GM12878 (cell line): ENCODE measurements at regions not wholly inside any gene's neighbourhood (a gene's known extent, or its start where the extent isn't known, plus 50 kb on each side); places are given as distances from the start of the nearest gene placed in this dataset.

ENCODE experiments used
- ATAC-seq: fragments of 200-7000 bp; cut with Tn5 transposase; 3 replicates; pipeline ENCODE4 v1.9.1; 2020; ENCODE audit warnings: mild to moderate bottlenecking, moderate library complexity
- BruUV-seq: library from RNA; stranded (reverse); fragments of 400-500 nt; replicated peaks from 2 replicates; lab custom pipeline; 2021; lab: Mats Ljungman, UMichigan
- CTCF ChIA-PET: fragments of 300-600 bp; sonication (Branson Sonifier 250); formaldehyde crosslinking; extraction: SDS; loops from one replicate; lab custom pipeline; 2021; ENCODE audit warnings: inconsistent platforms; lab: Yijun Ruan, JAX
- POLR2A ChIA-PET: fragments of 350-600 bp; formaldehyde crosslinking; extraction: SDS; loops from one replicate; lab custom pipeline; 2021; ENCODE audit warnings: inconsistent platforms; lab: Charles Lee
- RAD21 ChIA-PET: fragments of 300-600 bp; sonication (Branson Sonifier 250); formaldehyde crosslinking; loops from one replicate; lab custom pipeline; 2023; ENCODE audit warnings: antibody characterized with exemption; ENCODE audit not compliant: unreplicated experiment; lab: Charles Lee
- SMC1A ChIA-PET: fragments of 300-600 bp; sonication (Branson Sonifier 250); formaldehyde crosslinking; loops from one replicate; lab custom pipeline; 2023; ENCODE audit not compliant: unreplicated experiment, uncharacterized antibody; lab: Charles Lee
- DNase-seq: peaks from one replicate; pipeline ENCODE4 v3.0.0-alpha.2; 2011; ENCODE audit warnings: low read depth, low spot score
- FAIRE-seq: peaks from 3 replicates; lab custom pipeline; 2011; peaks lifted over from hg19 to GRCh38; lab: Jason Lieb, UNC
- H2AFZ ChIP-seq: 2 replicates; pipeline ENCODE4 v1.6.0; 2011; ENCODE audit warnings: low read depth, low read length, control low read depth; ENCODE audit not compliant: control insufficient read depth
- H3K27ac ChIP-seq: 2 replicates; pipeline ENCODE4 v1.5.1; 2011; ENCODE audit warnings: control low read depth; ENCODE audit not compliant: control insufficient read depth, insufficient read depth
- H3K27me3 ChIP-seq, 2 experiments: replicated peaks in 1 of 2; 2 replicates each; pipeline versions ENCODE4 v1.6.0 to v1.6.1; 2011; ENCODE audit warnings: low read length in 1 of 2; ENCODE audit not compliant: control insufficient read depth in 2 of 2, insufficient read depth in 2 of 2
- H3K36me3 ChIP-seq, 2 experiments: 2 replicates each; pipeline ENCODE4 v1.5.1; 2011; ENCODE audit warnings: low read length in 1 of 2; ENCODE audit not compliant: control insufficient read depth in 2 of 2, insufficient read depth in 2 of 2
- H3K4me1 ChIP-seq: 2 replicates; pipeline ENCODE4 v1.6.1; 2011; ENCODE audit warnings: mild to moderate bottlenecking, low read length, moderate library complexity, mixed read lengths; ENCODE audit not compliant: control insufficient read depth, insufficient read depth
- H3K4me2 ChIP-seq: 2 replicates; pipeline ENCODE4 v1.6.0; 2011; ENCODE audit warnings: control low read depth; ENCODE audit not compliant: control insufficient read depth, insufficient read depth
- H3K4me3 ChIP-seq: fragments of 200-600 bp; sonication (generic); 2 replicates; pipeline ENCODE4 v1.5.1; 2016
- H3K79me2 ChIP-seq: 2 replicates; pipeline ENCODE4 v1.6.0; 2011; ENCODE audit warnings: low read length; ENCODE audit not compliant: control insufficient read depth, insufficient read depth
- H3K9ac ChIP-seq: 2 replicates; pipeline ENCODE4 v1.8.0; 2011; ENCODE audit warnings: low read length, control low read depth, mixed read lengths; ENCODE audit not compliant: control insufficient read depth, insufficient read depth
- H3K9me3 ChIP-seq: replicated peaks from 3 replicates; pipeline ENCODE4 v1.5.1; 2011; ENCODE audit warnings: mild to moderate bottlenecking, low read length; ENCODE audit not compliant: control insufficient read depth, insufficient read depth
- H4K20me1 ChIP-seq: 2 replicates; pipeline ENCODE4 v1.6.0; 2011; ENCODE audit not compliant: control insufficient read depth, insufficient read depth
- CREM ChIP-seq: IDR thresholded peaks from 2 replicates; pipeline ENCODE4 v1.6.1; 2014; ENCODE audit warnings: antibody characterized with exemption, low read depth
- GABPA ChIP-seq: IDR thresholded peaks from 2 replicates; pipeline ENCODE4 v1.6.1; 2014; ENCODE audit warnings: antibody characterized with exemption, low read depth, mild to moderate bottlenecking, inconsistent platforms
- HDAC2 ChIP-seq: fragments of 200-600 bp; sonication (generic); IDR thresholded peaks from 2 replicates; pipeline ENCODE4 v1.6.1; 2017
- HDAC6 ChIP-seq: fragments of 200-600 bp; sonication (generic); IDR thresholded peaks from one replicate; pipeline ENCODE4 v1.8.0; 2017; ENCODE audit warnings: antibody characterized with exemption; ENCODE audit not compliant: unreplicated experiment
- KDM1A ChIP-seq: fragments of 200-600 bp; sonication (generic); IDR thresholded peaks from 2 replicates; pipeline ENCODE4 v1.6.1; 2016; ENCODE audit warnings: borderline replicate concordance
- NR2C1 ChIP-seq: fragments of 450-650 bp; IDR thresholded peaks from 2 replicates; pipeline ENCODE4 v1.6.1; 2017; ENCODE audit warnings: antibody characterized with exemption, mild to moderate bottlenecking, moderate library complexity
- NRF1 ChIP-seq: conservative IDR thresholded peaks from 2 replicates; pipeline ENCODE4 v1.6.1; 2011; ENCODE audit warnings: mild to moderate bottlenecking, low read depth, low read length, improper control_type of control experiment
- PML ChIP-seq: IDR thresholded peaks from 2 replicates; pipeline ENCODE4 v1.6.1; 2012; ENCODE audit warnings: low read length, inconsistent platforms
- RAD21 ChIP-seq: IDR thresholded peaks from 2 replicates; pipeline ENCODE4 v1.6.1; 2011; ENCODE audit warnings: mild to moderate bottlenecking, low read depth, low read length, moderate library complexity; ENCODE audit not compliant: insufficient read depth
- SUPT20H ChIP-seq: IDR thresholded peaks from 2 replicates; pipeline ENCODE4 v1.6.1; 2011; ENCODE audit warnings: low read depth, mild to moderate bottlenecking, low read length, moderate library complexity, borderline replicate concordance; ENCODE audit not compliant: control insufficient read depth
- TCF7 ChIP-seq: IDR thresholded peaks from 2 replicates; pipeline ENCODE4 v1.6.1; 2014; ENCODE audit warnings: antibody characterized with exemption, borderline replicate concordance
- WRNIP1 ChIP-seq: IDR thresholded peaks from 2 replicates; pipeline ENCODE4 v1.6.1; 2011; ENCODE audit warnings: low read depth, low read length, improper control_type of control experiment, borderline replicate concordance
- ZNF207 ChIP-seq: fragments of 450-650 bp; IDR thresholded peaks from 2 replicates; pipeline ENCODE4 v1.6.1; 2014; ENCODE audit warnings: antibody characterized with exemption, mild to moderate bottlenecking, borderline replicate concordance
- WGBS: methylation state at CpG from one replicate; pipeline ENCODE4 v1.1.6; 2016; ENCODE audit warnings: low lambda C conversion rate; ENCODE audit not compliant: insufficient replicate concordance, insufficient coverage; ENCODE audit errors: missing lambda C conversion rate; 5-methylcytosine and 5-hydroxymethylcytosine counted together
- in situ Hi-C: fragments of 300-500 bp; cut with MboI; formaldehyde crosslinking; loops from 9 replicates; pipeline ENCODE4 v1.14.3; 2018; ENCODE audit warnings: mixed read lengths
- intact Hi-C: fragments of 100-400 bp; cut with micrococcal nuclease; formaldehyde crosslinking; loops from one replicate; pipeline ENCODE4 v1.14.2; 2022; ENCODE audit not compliant: unreplicated experiment
- TF ChIP-seq, protein P1 (sequence below), 3 experiments: IDR thresholded peaks in 2 of 3; conservative IDR thresholded peaks in 1 of 3; 2 replicates each; pipeline ENCODE4 v1.5.1; 2011; ENCODE audit warnings: low read depth in 3 of 3, low read length in 3 of 3, mild to moderate bottlenecking in 3 of 3, control low read depth in 2 of 3, moderate library complexity in 2 of 3, inconsistent platforms in 1 of 3, mixed read lengths in 1 of 3; ENCODE audit not compliant: control insufficient read depth in 2 of 3, insufficient read depth in 1 of 3; ENCODE audit errors: extremely low read depth in 1 of 3
- TF ChIP-seq, protein P2 (sequence below): fragments of 450-650 bp; IDR thresholded peaks from 2 replicates; pipeline ENCODE4 v1.6.1; 2017; ENCODE audit warnings: mild to moderate bottlenecking, low read depth, inconsistent platforms; ENCODE audit not compliant: poor library complexity, severe bottlenecking

DNA sequence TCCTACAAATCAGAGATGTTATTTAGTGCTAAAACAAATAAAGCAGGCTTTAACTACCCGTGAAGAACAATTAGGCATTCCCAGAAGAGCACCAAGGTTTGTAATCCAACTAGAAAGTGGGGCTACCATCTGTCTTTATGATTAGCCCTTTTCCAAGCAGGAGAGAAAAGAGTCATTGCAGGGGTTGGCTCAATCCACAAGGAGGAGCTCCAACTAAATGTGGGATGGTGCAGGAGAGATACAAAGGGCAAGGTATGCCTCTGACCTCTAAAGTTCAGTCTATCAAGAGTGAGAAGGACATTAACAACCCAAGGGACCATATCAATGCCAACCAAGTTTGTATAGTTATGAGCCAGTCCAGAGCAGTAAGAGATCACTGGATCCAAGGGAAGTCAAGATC, 382.7 kb upstream of the DUSP10 start:
- FAIRE-seq (no peak), DNase-seq (no peak), ATAC-seq (no peak)
- BruUV-seq: no TSS peak
- no peaks in the 10 kb centered on the region for H3K9me3 ChIP-seq
- no peaks in the 10 kb centered on the region for H3K27me3 ChIP-seq
- H3K4me1 ChIP-seq: no peaks in the 10 kb centered on the region
- ChIA-PET RAD21 (no interaction called here), POLR2A (no interaction called here), SMC1A (interaction anchor here (2.3 kb wide), 1 partner anchor 646 kb away, joined by 5 read pairs; no protein-coding TSS in a partner anchor), CTCF (no interaction called here)
- H3K27ac ChIP-seq: no peak overlapping the region
- no peaks in the 10 kb centered on the region for H3K36me3 ChIP-seq
- WGBS: 0% methylated on average over 1 of the region's 1 CpG
- intact Hi-C loops (no loop called here), in situ Hi-C loops (no loop called here)
- H2AFZ ChIP-seq: no peak overlapping the region
- no peaks in the 10 kb centered on the region for H4K20me1 ChIP-seq
- H3K79me2 ChIP-seq: no peaks in the 10 kb centered on the region
- no peak overlapping the region for H3K4me3 ChIP-seq
- TF ChIP-seq, protein P1, sequence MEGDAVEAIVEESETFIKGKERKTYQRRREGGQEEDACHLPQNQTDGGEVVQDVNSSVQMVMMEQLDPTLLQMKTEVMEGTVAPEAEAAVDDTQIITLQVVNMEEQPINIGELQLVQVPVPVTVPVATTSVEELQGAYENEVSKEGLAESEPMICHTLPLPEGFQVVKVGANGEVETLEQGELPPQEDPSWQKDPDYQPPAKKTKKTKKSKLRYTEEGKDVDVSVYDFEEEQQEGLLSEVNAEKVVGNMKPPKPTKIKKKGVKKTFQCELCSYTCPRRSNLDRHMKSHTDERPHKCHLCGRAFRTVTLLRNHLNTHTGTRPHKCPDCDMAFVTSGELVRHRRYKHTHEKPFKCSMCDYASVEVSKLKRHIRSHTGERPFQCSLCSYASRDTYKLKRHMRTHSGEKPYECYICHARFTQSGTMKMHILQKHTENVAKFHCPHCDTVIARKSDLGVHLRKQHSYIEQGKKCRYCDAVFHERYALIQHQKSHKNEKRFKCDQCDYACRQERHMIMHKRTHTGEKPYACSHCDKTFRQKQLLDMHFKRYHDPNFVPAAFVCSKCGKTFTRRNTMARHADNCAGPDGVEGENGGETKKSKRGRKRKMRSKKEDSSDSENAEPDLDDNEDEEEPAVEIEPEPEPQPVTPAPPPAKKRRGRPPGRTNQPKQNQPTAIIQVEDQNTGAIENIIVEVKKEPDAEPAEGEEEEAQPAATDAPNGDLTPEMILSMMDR (IDR thresholded peaks at IDR 0.05 in 2 of 3, conservative IDR thresholded peaks at IDR 0.05 in 1 of 3; ENCODE audit: control insufficient read depth in 2 of 3, extremely low read depth in 1 of 3, insufficient read depth in 1 of 3, low read depth in 3 of 3, low read length in 3 of 3): 0 out of 6 replicates have a peak, but pooled peaks of 1 of the 3 experiments have one; percentile 9
- no peak for TF ChIP-seq ZNF207
- TF ChIP-seq, all 136 proteins: peak for 1
- H3K4me2 ChIP-seq: no peak overlapping the region
- no peak overlapping the region for H3K9ac ChIP-seq

DNA sequence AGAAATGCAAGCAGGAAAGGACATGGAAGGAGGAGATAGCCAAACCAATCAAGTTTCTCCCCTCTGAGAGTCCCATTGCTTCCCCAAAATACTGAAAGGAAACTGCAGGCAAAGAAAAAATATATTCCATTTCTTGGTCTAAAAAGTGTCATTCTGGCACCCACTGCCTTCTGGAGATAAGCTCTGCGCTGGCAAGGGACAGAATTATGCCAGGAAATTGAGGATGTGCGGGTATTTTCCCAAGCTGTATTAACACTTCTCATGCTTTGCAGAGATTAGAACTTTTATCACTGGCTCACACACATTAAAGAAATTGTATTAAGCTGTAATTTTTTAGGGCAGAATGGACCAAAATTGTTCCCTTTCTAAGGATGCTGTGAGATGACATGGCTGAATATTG, 381.2 kb upstream of the DUSP10 start:
- CTCF ChIA-PET: interaction anchor here (0.6 to 1.7 kb wide), 4 partner anchors 14 to 516 kb away, joined by 3 to 9 read pairs (median 4); no protein-coding TSS in a partner anchor
- Histone ChIP-seq H4K20me1 (no peaks in the 10 kb centered on the region), H3K79me2 (no peaks in the 10 kb centered on the region), H3K4me3 (no peak overlapping the region), H3K9ac (no peak overlapping the region), H3K4me2 (no peak overlapping the region), H3K9me3 (no peaks in the 10 kb centered on the region), H3K36me3 (no peaks in the 10 kb centered on the region), H3K27me3 (no peaks in the 10 kb centered on the region), H2AFZ (no peak overlapping the region), H3K27ac (no peak overlapping the region), H3K4me1 (no peaks in the 10 kb centered on the region)
- in situ Hi-C loops: no loop called here
- DNase-seq: no peak
- 19% methylated on average over 2 of the region's 2 CpGs for WGBS
- RAD21 ChIA-PET: no interaction called here
- intact Hi-C loops: no loop called here
- POLR2A ChIA-PET: no interaction called here
- SMC1A ChIA-PET: interaction anchor here (1.1 to 2.3 kb wide), 2 partner anchors 13 to 645 kb away, joined by 3 to 5 read pairs; no protein-coding TSS in a partner anchor
- no TSS peak for BruUV-seq
- no peak for ATAC-seq
- no peak for FAIRE-seq
- TF ChIP-seq HDAC6: no peak
- TF ChIP-seq, protein P2, sequence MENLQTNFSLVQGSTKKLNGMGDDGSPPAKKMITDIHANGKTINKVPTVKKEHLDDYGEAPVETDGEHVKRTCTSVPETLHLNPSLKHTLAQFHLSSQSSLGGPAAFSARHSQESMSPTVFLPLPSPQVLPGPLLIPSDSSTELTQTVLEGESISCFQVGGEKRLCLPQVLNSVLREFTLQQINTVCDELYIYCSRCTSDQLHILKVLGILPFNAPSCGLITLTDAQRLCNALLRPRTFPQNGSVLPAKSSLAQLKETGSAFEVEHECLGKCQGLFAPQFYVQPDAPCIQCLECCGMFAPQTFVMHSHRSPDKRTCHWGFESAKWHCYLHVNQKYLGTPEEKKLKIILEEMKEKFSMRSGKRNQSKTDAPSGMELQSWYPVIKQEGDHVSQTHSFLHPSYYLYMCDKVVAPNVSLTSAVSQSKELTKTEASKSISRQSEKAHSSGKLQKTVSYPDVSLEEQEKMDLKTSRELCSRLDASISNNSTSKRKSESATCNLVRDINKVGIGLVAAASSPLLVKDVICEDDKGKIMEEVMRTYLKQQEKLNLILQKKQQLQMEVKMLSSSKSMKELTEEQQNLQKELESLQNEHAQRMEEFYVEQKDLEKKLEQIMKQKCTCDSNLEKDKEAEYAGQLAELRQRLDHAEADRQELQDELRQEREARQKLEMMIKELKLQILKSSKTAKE: no peak
- no peak for TF ChIP-seq CREM
- TF ChIP-seq WRNIP1: no peak
- TF ChIP-seq KDM1A: no peak
- no peak for TF ChIP-seq RAD21
- no peak for TF ChIP-seq HDAC2
- no peak for TF ChIP-seq NR2C1
- no peak for TF ChIP-seq SUPT20H
- no peak for TF ChIP-seq NRF1
- no peak for TF ChIP-seq GABPA
- no peak for TF ChIP-seq PML
- TF ChIP-seq TCF7: no peak
